PC-3 (cell line): ENCODE measurements at regions not wholly inside any gene's neighbourhood (a gene's known extent, or its start where the extent isn't known, plus 50 kb on each side); places are given as distances from the start of the nearest gene placed in this dataset.

Experiments used
- ATAC-seq: fragments of 200-7000 bp; cut with Tn5 transposase; 2 replicates; pipeline ENCODE4 v1.9.1; 2020; ENCODE audit warnings: mild to moderate bottlenecking, moderate library complexity
- BruUV-seq: library from RNA; stranded (reverse); fragments of 400-500 nt; replicated peaks from 2 replicates; lab custom pipeline; 2021; lab: Mats Ljungman, UMichigan
- CTCF ChIA-PET: fragments of 300-600 bp; sonication (Branson Sonifier 250); formaldehyde crosslinking; loops from one replicate; lab custom pipeline; 2022; ENCODE audit warnings: antibody characterized with exemption; lab: Charles Lee
- POLR2A ChIA-PET: fragments of 300-600 bp; sonication (Branson Sonifier 250); formaldehyde crosslinking; loops from one replicate; lab custom pipeline; 2022; ENCODE audit warnings: antibody characterized with exemption; ENCODE audit not compliant: unreplicated experiment; lab: Charles Lee
- DNase-seq: peaks from one replicate; pipeline ENCODE4 v3.0.0-alpha.2; 2015
- H2AFZ ChIP-seq: fragments of 300-600 bp; sonication (generic); 2 replicates; pipeline ENCODE4 v1.6.0; 2016; ENCODE audit warnings: antibody characterized with exemption, low read length
- H3F3A ChIP-seq: fragments of 300-600 bp; sonication (generic); one replicate; pipeline ENCODE4 v1.6.0; 2017; ENCODE audit warnings: antibody characterized with exemption, low read length, control low read depth, mild to moderate bottlenecking; ENCODE audit not compliant: unreplicated experiment
- H3K27ac ChIP-seq: fragments of 300-600 bp; sonication (generic); 2 replicates; pipeline ENCODE4 v1.5.1; 2016; ENCODE audit warnings: mild to moderate bottlenecking, low read length
- H3K27me3 ChIP-seq: fragments of 300-600 bp; sonication (generic); 2 replicates; pipeline ENCODE4 v1.6.1; 2016; ENCODE audit warnings: low read length, mixed read lengths
- H3K36me3 ChIP-seq: fragments of 300-600 bp; sonication (generic); 2 replicates; pipeline ENCODE4 v1.6.1; 2016; ENCODE audit warnings: low read depth, mixed run types, low read length, mixed read lengths
- H3K4me1 ChIP-seq: fragments of 300-600 bp; sonication (generic); 2 replicates; pipeline ENCODE4 v1.5.1; 2016; ENCODE audit warnings: low read length; ENCODE audit not compliant: insufficient read depth
- H3K4me2 ChIP-seq: fragments of 300-600 bp; sonication (generic); 2 replicates; pipeline ENCODE4 v1.6.0; 2016; ENCODE audit warnings: low read length
- H3K4me3 ChIP-seq: fragments of 300-600 bp; sonication (generic); 2 replicates; pipeline ENCODE4 v1.5.1; 2016; ENCODE audit warnings: mild to moderate bottlenecking, low read length, mixed read lengths
- H3K79me2 ChIP-seq: fragments of 300-600 bp; sonication (generic); 2 replicates; pipeline ENCODE4 v1.6.1; 2017; ENCODE audit warnings: low read length, mixed read lengths
- H3K9ac ChIP-seq: fragments of 300-600 bp; sonication (generic); 2 replicates; pipeline ENCODE4 v1.6.0; 2016; ENCODE audit warnings: mild to moderate bottlenecking, low read length
- H3K9me2 ChIP-seq: fragments of 300-600 bp; sonication (generic); replicated peaks from 2 replicates; pipeline ENCODE4 v1.6.1; 2016; ENCODE audit warnings: mixed run types, low read length, mixed read lengths
- H3K9me3 ChIP-seq: fragments of 300-600 bp; sonication (generic); 2 replicates; pipeline ENCODE4 v1.6.1; 2016; ENCODE audit warnings: low read length, mixed read lengths
- H4K20me1 ChIP-seq: fragments of 300-600 bp; sonication (generic); 2 replicates; pipeline ENCODE4 v1.6.1; 2016; ENCODE audit warnings: low read length, mixed read lengths
- CTCF ChIP-seq: fragments of 300-600 bp; sonication (generic); conservative IDR thresholded peaks from 2 replicates; pipeline ENCODE4 v1.5.1; 2017; ENCODE audit warnings: antibody characterized with exemption, low read depth, mild to moderate bottlenecking, low read length
- EZH2 ChIP-seq: fragments of 300-600 bp; sonication (generic); IDR thresholded peaks from one replicate; pipeline ENCODE4 v1.6.1; 2017; ENCODE audit warnings: antibody characterized with exemption, mild to moderate bottlenecking, low read length; ENCODE audit not compliant: unreplicated experiment
- EZH2phosphoT487 ChIP-seq: fragments of 300-600 bp; sonication (generic); IDR thresholded peaks from 2 replicates; pipeline ENCODE4 v1.6.1; 2018; ENCODE audit warnings: mild to moderate bottlenecking, antibody characterized with exemption, low read length, borderline replicate concordance
- intact Hi-C: fragments of 100-400 bp; cut with micrococcal nuclease; formaldehyde crosslinking; loops from 2 replicates; pipeline ENCODE4 v1.9.0; 2023

GRCh38 chr2:65980531-65980930, 454.4 kb upstream of the MEIS1 start:
- POLR2A ChIA-PET: no interaction called here

DNA sequence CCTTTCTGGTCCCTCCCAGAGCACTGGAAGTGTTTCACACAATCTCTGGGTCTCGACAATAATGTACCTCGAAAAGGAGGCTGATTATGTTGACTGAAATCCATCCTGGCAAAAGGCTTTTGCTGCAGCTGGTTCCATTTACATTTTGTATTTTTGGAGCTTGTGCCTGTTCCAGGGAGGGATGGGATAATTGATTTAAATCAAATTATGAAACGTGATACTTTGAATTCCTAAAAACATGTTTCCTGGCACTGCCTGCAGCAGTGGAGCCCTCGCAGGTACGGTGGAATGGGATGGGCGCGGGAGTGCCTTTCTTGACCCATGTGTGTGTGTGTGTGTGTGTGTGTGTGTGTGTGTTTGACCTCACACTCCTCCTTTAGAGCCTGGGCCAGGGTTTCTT, 455.5 kb upstream of the MEIS1 start:
- Histone ChIP-seq H3K36me3 (no peaks in the 10 kb centered on the region), H3K4me3 (no peak overlapping the region), H3K9me2 (no peaks in the 10 kb centered on the region), H2AFZ (no peak overlapping the region), H3K4me1 (no peaks in the 10 kb centered on the region), H3K4me2 (no peak overlapping the region), H3K9me3 (no peaks in the 10 kb centered on the region), H4K20me1 (no peaks in the 10 kb centered on the region), H3K9ac (no peak overlapping the region), H3F3A (no peaks in the 10 kb centered on the region), H3K27ac (no peak overlapping the region), H3K79me2 (no peaks in the 10 kb centered on the region), H3K27me3 (0 out of 2 replicates have a peak, but pooled peaks cover 6% of the 10 kb centered on the region)
- intact Hi-C loops: no loop called here
- BruUV-seq: no TSS peak
- TF ChIP-seq EZH2: no peak
- no peak for TF ChIP-seq CTCF
- no peak for TF ChIP-seq EZH2phosphoT487
- ChIA-PET CTCF (no interaction called here), POLR2A (no interaction called here)
- no peak for DNase-seq
- ATAC-seq: no peak

More at GRCh38 chr2:65980531-65980930, 454.4 kb upstream of the MEIS1 start:
- TF ChIP-seq EZH2: no peak
- no peak for TF ChIP-seq CTCF
- no peak for TF ChIP-seq EZH2phosphoT487
- Histone ChIP-seq H3K9ac (no peak overlapping the region), H2AFZ (no peak overlapping the region), H4K20me1 (no peaks in the 10 kb centered on the region), H3K79me2 (no peaks in the 10 kb centered on the region), H3K4me3 (no peak overlapping the region), H3K9me3 (no peaks in the 10 kb centered on the region), H3F3A (no peaks in the 10 kb centered on the region), H3K27ac (no peak overlapping the region), H3K4me1 (no peaks in the 10 kb centered on the region), H3K36me3 (no peaks in the 10 kb centered on the region), H3K27me3 (0 out of 2 replicates have a peak, but pooled peaks cover 6% of the 10 kb centered on the region), H3K9me2 (no peaks in the 10 kb centered on the region), H3K4me2 (no peak overlapping the region)
- ATAC-seq: no peak
- CTCF ChIA-PET: no interaction called here
- no TSS peak for BruUV-seq
- DNase-seq: no peak
- intact Hi-C loops: no loop called here

- Histone ChIP-seq H4K20me1 (no peaks in the 10 kb centered on the region), H3F3A (no peaks in the 10 kb centered on the region), H3K9ac (no peak overlapping the region), H2AFZ (no peak overlapping the region), H3K4me1 (no peaks in the 10 kb centered on the region), H3K36me3 (no peaks in the 10 kb centered on the region), H3K79me2 (no peaks in the 10 kb centered on the region), H3K4me2 (no peak overlapping the region), H3K27me3 (peaks cover 27% of the 10 kb centered on the region; the same call in 1 of the 2 replicates), H3K9me2 (no peaks in the 10 kb centered on the region), H3K27ac (no peak overlapping the region), H3K9me3 (no peaks in the 10 kb centered on the region), H3K4me3 (no peak overlapping the region)
- POLR2A ChIA-PET: no interaction called here
- no peak for TF ChIP-seq EZH2phosphoT487
- peak; percentile 59 for TF ChIP-seq CTCF
- peak; percentile 33; the same call in 1 of the 2 replicates for ATAC-seq
- BruUV-seq: no TSS peak
- intact Hi-C loops: no loop called here
- DNase-seq: peak; percentile 21
- CTCF ChIA-PET: no interaction called here
Measured at GRCh38 chr2:65974067-65974723, 460.7 kb upstream of the MEIS1 start.
